AG09309 (cell line): ENCODE measurements at regions not wholly inside any gene's neighbourhood (a gene's known extent, or its start where the extent isn't known, plus 50 kb on each side); places are given as distances from the start of the nearest gene placed in this dataset.

Experiments used
- DNase-seq: peaks from one replicate; pipeline ENCODE4 v3.0.0-alpha.2; 2010; ENCODE audit warnings: low read depth
- H3K4me3 ChIP-seq: 2 replicates; pipeline ENCODE4 v1.5.1; 2011; ENCODE audit warnings: mild to moderate bottlenecking, low read depth, low read length, moderate library complexity; ENCODE audit not compliant: control insufficient read depth
- CTCF ChIP-seq: IDR thresholded peaks from 2 replicates; pipeline ENCODE4 v1.5.1; 2011; ENCODE audit warnings: mild to moderate bottlenecking, low read depth, low read length, inconsistent platforms; ENCODE audit not compliant: insufficient read depth, control insufficient read depth; ENCODE audit errors: missing control alignments

GRCh38 chr1:218616681-218617080, 271.5 kb downstream of the TGFB2 start:
- no peak for DNase-seq
- TF ChIP-seq CTCF, result no peak
- no peak overlapping the region for H3K4me3 ChIP-seq

GRCh38 chr1:218617986-218618385, 272.9 kb downstream of the TGFB2 start:
- TF ChIP-seq CTCF, result no peak
- H3K4me3 ChIP-seq, result no peak overlapping the region
- DNase-seq, result no peak

- H3K4me3 ChIP-seq, result no peak overlapping the region
- DNase-seq, result no peak
- no peak for TF ChIP-seq CTCF
Measured at GRCh38 chr1:218620956-218621355, 275.8 kb downstream of the TGFB2 start.

GRCh38 chr1:218624052-218624451, 278.9 kb downstream of the TGFB2 start:
- no peak for TF ChIP-seq CTCF
- no peak overlapping the region for H3K4me3 ChIP-seq
- no peak for DNase-seq

- no peak overlapping the region for H3K4me3 ChIP-seq
- no peak for DNase-seq
- no peak for TF ChIP-seq CTCF
Measured at GRCh38 chr1:218625393-218625792, 280.3 kb downstream of the TGFB2 start.

GRCh38 chr1:218633238-218633988, 288.3 kb downstream of the TGFB2 start:
- DNase-seq, result no peak
- H3K4me3 ChIP-seq, result no peak overlapping the region
- no peak for TF ChIP-seq CTCF
